ENCODE measurements at regions not wholly inside any gene's neighbourhood (a gene's known extent, or its start where the extent isn't known, plus 50 kb on each side); places are given as distances from the start of the nearest gene placed in this dataset.

DNA sequence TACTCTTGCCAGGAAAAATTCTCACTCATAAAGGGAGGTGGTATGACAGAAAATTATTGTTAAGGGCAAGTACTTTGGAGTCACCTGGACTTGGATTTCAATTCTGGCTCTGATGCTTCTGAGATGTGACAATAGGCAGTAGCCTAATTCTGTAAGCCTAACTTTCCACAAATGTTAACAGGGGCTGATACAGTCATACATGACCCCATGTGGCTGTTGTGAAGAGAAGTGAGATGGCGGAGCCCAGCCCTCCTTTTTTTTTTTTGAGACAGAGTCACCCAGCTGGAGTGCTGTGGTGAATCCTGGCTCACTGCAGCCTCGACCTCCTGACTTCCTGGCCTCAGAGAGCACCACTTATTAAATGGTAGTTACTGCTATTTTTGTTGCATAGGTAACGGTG, 54.4 kb upstream of the IRF2 start:
- DNase-seq (ENCODE audit: low read depth in 2 of 2): no peak

GRCh38 chr4:184528051-184528450, 53.7 kb upstream of the IRF2 start:
- no peak for DNase-seq (ENCODE audit: low read depth in 2 of 2)

DNA sequence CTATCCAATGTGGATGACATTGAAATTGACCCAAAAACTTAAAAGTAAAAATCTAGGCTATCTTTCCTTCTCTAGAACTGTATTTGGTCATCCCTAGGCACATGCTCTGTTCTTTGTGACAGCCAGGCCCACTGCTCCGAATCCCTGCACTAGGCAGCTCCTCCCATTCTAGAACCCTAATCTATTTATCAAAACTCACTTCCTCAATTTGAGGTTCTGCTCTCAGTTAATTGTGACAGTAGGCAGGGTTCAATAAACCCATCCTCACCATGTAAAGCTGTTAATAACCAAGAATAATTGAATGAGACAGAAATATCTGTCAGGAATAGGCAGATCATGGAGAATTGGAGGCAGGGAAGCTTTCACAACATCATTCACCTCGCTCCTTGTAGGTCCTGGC, 51.9 kb upstream of the IRF2 start:
- no peak for DNase-seq (ENCODE audit: low read depth in 2 of 2)
